Glutamatergic neuron (in vitro differentiated cells): ENCODE measurements at regions not wholly inside any gene's neighbourhood (a gene's known extent, or its start where the extent isn't known, plus 50 kb on each side); places are given as distances from the start of the nearest gene placed in this dataset.

ENCODE experiments used
- DNase-seq: peaks from one replicate; pipeline ENCODE4 v3.0.0; 2022
- H3K27ac Mint-ChIP-seq: one replicate; pipeline ENCODE4 v1.8.0; 2020; ENCODE audit warnings: mild to moderate bottlenecking, mixed read lengths, inconsistent platforms; ENCODE audit not compliant: unreplicated experiment
- H3K27me3 Mint-ChIP-seq: one replicate; pipeline ENCODE4 v1.8.0; 2020; ENCODE audit warnings: mild to moderate bottlenecking, moderate library complexity, mixed read lengths, inconsistent platforms; ENCODE audit not compliant: unreplicated experiment
- H3K36me3 Mint-ChIP-seq: one replicate; pipeline ENCODE4 v1.8.0; 2020; ENCODE audit warnings: mild to moderate bottlenecking, mixed read lengths, inconsistent platforms; ENCODE audit not compliant: unreplicated experiment
- H3K4me1 Mint-ChIP-seq: one replicate; pipeline ENCODE4 v1.8.0; 2020; ENCODE audit warnings: mild to moderate bottlenecking, low read depth, mixed read lengths, inconsistent platforms; ENCODE audit not compliant: unreplicated experiment
- H3K4me3 Mint-ChIP-seq: one replicate; pipeline ENCODE4 v1.8.0; 2020; ENCODE audit warnings: mild to moderate bottlenecking, mixed read lengths, inconsistent platforms; ENCODE audit not compliant: unreplicated experiment
- H3K9me3 Mint-ChIP-seq: one replicate; pipeline ENCODE4 v1.8.0; 2020; ENCODE audit warnings: mild to moderate bottlenecking, moderate library complexity, mixed read lengths, inconsistent platforms; ENCODE audit not compliant: unreplicated experiment
- TF ChIP-seq, protein P1 (sequence below): fragments of 200-600 bp; sonication (generic); IDR thresholded peaks from one replicate; pipeline ENCODE4 v1.5.0; 2021; ENCODE audit not compliant: partially characterized antibody, unreplicated experiment

DNA sequence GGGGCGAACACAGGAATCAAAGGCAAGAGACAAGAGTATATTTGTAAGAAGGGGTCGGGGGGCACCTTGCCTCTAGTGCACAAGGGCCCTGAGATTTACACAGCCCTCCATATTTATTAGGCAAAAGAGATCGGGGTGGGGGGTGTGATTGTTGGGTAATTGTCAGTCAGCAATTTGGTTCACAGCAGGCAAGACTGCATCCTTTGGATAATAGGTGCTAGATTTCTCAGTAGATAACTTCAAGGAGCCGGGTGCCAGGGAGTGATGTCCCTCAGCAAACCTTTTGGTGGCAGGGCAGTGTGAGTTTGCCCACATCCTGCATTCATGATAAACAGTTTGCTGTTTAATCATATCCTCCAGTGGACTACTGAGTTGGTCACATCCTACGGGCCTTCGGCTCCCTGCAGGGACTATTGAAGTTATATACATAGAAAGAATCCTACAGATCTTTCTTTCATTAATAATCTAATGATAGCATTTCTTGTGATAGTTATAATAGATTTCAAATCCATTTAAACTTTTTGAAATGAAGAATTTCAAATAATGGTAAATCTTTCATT, 178.5 kb downstream of the GNAI1 start:
- Mint-ChIP-seq H3K4me1 (no peaks in the 10 kb centered on the region), H3K9me3 (peaks cover 1% of the 10 kb centered on the region), H3K27me3 (peaks cover 3% of the 10 kb centered on the region), H3K27ac (no peak overlapping the region), H3K4me3 (no peak overlapping the region), H3K36me3 (no peaks in the 10 kb centered on the region)
- TF ChIP-seq, protein P1, sequence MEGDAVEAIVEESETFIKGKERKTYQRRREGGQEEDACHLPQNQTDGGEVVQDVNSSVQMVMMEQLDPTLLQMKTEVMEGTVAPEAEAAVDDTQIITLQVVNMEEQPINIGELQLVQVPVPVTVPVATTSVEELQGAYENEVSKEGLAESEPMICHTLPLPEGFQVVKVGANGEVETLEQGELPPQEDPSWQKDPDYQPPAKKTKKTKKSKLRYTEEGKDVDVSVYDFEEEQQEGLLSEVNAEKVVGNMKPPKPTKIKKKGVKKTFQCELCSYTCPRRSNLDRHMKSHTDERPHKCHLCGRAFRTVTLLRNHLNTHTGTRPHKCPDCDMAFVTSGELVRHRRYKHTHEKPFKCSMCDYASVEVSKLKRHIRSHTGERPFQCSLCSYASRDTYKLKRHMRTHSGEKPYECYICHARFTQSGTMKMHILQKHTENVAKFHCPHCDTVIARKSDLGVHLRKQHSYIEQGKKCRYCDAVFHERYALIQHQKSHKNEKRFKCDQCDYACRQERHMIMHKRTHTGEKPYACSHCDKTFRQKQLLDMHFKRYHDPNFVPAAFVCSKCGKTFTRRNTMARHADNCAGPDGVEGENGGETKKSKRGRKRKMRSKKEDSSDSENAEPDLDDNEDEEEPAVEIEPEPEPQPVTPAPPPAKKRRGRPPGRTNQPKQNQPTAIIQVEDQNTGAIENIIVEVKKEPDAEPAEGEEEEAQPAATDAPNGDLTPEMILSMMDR = no peak
- DNase-seq = no peak

DNA sequence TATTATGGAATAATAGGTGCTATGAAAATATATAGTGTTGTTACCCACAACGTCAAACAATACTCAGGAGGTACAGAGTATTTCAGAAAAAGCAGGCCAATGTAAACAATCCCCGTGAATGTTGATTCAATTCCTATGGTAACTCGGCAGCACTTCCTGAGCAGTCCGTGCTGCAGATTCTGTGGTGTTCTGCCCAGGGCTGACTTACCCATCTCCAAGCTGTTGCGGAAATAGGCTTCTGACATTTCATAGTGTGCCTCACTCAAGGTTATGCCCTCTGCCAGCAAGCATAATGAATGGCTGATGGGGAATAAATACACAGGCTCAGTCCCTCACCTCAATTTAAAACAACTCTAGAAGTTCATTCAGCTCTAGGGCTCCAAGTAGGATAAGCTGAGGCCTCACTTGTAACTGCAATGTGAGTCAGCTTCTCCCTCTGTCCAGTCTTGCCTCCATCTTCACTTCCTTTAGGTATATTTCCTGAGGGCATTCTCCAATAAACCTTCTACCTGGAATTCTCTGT, 177.6 kb downstream of the GNAI1 start:
- Mint-ChIP-seq H3K9me3 (peaks cover 1% of the 10 kb centered on the region), H3K27me3 (peaks cover 3% of the 10 kb centered on the region), H3K27ac (no peak overlapping the region), H3K36me3 (no peaks in the 10 kb centered on the region), H3K4me1 (no peaks in the 10 kb centered on the region), H3K4me3 (no peak overlapping the region)
- DNase-seq = no peak
- TF ChIP-seq, protein P1 = no peak

DNA sequence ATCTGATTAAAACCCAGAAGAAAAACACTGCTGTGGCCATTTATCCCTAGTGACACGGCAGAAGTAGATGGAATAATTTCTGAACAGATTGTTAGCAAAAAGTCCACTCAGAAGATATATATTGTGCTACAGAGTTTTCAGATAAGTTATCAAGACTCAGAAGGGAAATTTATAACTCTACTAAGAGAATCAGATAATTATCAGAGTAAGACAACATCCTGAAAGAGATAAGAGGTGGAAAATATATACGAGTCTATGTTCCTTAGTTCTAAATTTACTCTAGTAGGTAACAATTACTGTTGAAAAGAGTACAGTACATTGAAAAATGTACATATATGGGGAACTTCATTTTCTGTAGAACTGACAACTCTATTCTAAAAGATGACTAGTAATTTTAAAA, 176.7 kb downstream of the GNAI1 start:
- Mint-ChIP-seq H3K27ac (no peak overlapping the region), H3K36me3 (no peaks in the 10 kb centered on the region), H3K4me3 (no peak overlapping the region), H3K9me3 (peaks cover 1% of the 10 kb centered on the region), H3K4me1 (no peaks in the 10 kb centered on the region), H3K27me3 (peaks cover 1% of the 10 kb centered on the region)
- TF ChIP-seq, protein P1 = no peak
- no peak for DNase-seq

DNA sequence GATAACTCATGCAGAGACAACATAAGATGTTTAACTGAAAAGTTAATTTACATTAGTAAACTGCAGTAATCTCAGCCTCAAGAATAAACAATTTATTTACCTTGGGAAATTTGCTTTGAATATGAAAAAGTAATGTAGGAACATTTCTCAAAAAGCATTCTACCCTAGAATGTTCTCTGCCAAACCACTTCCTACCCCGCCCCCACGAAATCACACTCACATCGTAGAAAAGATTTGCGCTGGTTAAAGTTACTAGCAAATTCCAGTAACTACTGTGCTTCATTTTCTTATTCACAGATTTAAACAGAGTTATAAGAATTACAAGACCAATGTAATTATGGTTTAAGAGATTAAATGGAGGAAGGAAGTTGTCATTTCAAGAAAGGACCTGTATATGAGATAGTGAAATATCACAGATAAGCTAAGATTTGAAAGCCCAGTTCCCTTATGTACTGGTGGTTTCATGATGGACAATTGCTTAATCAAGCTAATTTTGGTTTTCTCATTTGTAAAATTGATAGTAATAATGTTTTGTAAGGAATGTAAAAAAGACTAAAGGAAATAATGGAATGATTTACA, 175.4 kb downstream of the GNAI1 start:
- Mint-ChIP-seq H3K27me3 (no peaks in the 10 kb centered on the region), H3K9me3 (peaks cover 1% of the 10 kb centered on the region), H3K4me1 (no peaks in the 10 kb centered on the region), H3K27ac (no peak overlapping the region), H3K4me3 (no peak overlapping the region), H3K36me3 (no peaks in the 10 kb centered on the region)
- no peak for DNase-seq
- TF ChIP-seq, protein P1 = no peak

DNA sequence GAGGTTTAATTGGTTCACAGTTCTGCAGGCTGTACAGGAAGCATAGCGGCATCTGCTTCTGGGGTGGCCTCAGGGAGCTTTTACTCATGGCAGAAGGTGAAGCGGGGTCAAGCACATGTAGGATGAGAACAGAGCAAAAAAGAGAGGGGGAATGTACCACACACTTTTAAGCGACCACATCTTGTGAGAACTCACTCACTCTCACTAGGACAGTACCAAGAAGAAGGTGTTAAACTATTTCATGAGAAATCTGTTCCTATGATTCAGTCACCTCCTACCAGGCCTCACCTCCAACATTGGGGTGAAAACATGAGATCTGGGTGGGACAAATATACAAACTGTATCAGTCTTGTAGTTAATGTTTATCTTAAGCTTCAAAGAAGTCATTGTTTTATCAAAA, 174.7 kb downstream of the GNAI1 start:
- Mint-ChIP-seq H3K27ac (no peak overlapping the region), H3K4me3 (no peak overlapping the region), H3K9me3 (peaks cover 1% of the 10 kb centered on the region), H3K36me3 (no peaks in the 10 kb centered on the region), H3K4me1 (no peaks in the 10 kb centered on the region), H3K27me3 (no peaks in the 10 kb centered on the region)
- DNase-seq = no peak
- TF ChIP-seq, protein P1 = no peak
